ENCODE measurements at regions not wholly inside any gene's neighbourhood (a gene's known extent, or its start where the extent isn't known, plus 50 kb on each side); places are given as distances from the start of the nearest gene placed in this dataset.

- TF ChIP-seq ZNF274 (IDR thresholded peaks at IDR 0.05; ENCODE audit: low read depth, low read length) (no peak), YY1 (IDR thresholded peaks at IDR 0.05; ENCODE audit: insufficient read depth, insufficient read length) (no peak), SUZ12 (IDR thresholded peaks at IDR 0.05; ENCODE audit: extremely low read depth, insufficient read depth, insufficient read length) (no peak)
These were observed 379.3 kb upstream of the TENM3 start for GRCh38 chr4:181863856-181864255.

DNA sequence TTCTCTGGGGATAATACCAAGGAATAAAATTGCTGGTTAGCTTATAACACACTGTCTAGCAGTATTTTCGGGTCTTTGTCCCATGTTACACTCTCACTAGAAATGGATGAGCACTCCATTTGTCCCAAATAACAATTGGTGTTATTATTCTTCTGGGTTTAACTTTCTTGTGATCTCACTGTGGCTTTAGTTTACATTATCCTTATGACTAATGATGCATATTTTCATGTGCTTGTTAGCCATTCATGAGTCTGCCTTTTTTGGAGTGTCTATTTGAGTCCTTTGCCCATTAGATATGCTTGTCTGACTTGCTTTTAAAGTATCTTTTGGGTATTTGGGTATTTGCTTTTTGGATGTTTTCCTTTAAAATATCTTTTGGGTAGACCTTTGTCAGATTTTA is 372.9 kb upstream of the TENM3 start:
- no peaks in the 10 kb centered on the region for H3K4me1 ChIP-seq (ENCODE audit: insufficient read depth, insufficient read length)
- TF ChIP-seq YY1 (IDR thresholded peaks at IDR 0.05; ENCODE audit: insufficient read depth, insufficient read length) (no peak), ZNF274 (IDR thresholded peaks at IDR 0.05; ENCODE audit: low read depth, low read length) (no peak), SUZ12 (IDR thresholded peaks at IDR 0.05; ENCODE audit: extremely low read depth, insufficient read depth, insufficient read length) (no peak)

More at GRCh38 chr4:181863856-181864255, 379.3 kb upstream of the TENM3 start:
- Histone ChIP-seq H3K36me3 (ENCODE audit: insufficient read depth, insufficient read length, low read length) (no peaks in the 10 kb centered on the region), H3K27me3 (ENCODE audit: insufficient read depth, insufficient read length) (no peaks in the 10 kb centered on the region), H3K9me3 (ENCODE audit: insufficient read depth, low read length) (no peaks in the 10 kb centered on the region), H3K9ac (ENCODE audit: insufficient read length, low read depth) (no peak overlapping the region), H3K4me1 (ENCODE audit: insufficient read depth, insufficient read length) (no peaks in the 10 kb centered on the region), H3K4me3 (ENCODE audit: insufficient read length, low read depth) (no peak overlapping the region)
- DNase-seq (ENCODE audit: low read depth, low spot score): no peak

GRCh38 chr4:181874602-181875001 is 368.6 kb upstream of the TENM3 start:
- no peaks in the 10 kb centered on the region for H3K36me3 ChIP-seq (ENCODE audit: insufficient read depth, insufficient read length, low read length)
- DNase-seq (ENCODE audit: low read depth, low spot score): no peak
- H3K9me3 ChIP-seq (ENCODE audit: insufficient read depth, low read length): no peaks in the 10 kb centered on the region
- no peak overlapping the region for H3K4me3 ChIP-seq (ENCODE audit: insufficient read length, low read depth)
- TF ChIP-seq SUZ12 (IDR thresholded peaks at IDR 0.05; ENCODE audit: extremely low read depth, insufficient read depth, insufficient read length) (no peak), YY1 (IDR thresholded peaks at IDR 0.05; ENCODE audit: insufficient read depth, insufficient read length) (no peak), ZNF274 (IDR thresholded peaks at IDR 0.05; ENCODE audit: low read depth, low read length) (no peak)
- H3K4me1 ChIP-seq (ENCODE audit: insufficient read depth, insufficient read length): no peaks in the 10 kb centered on the region
- H3K27me3 ChIP-seq (ENCODE audit: insufficient read depth, insufficient read length): no peaks in the 10 kb centered on the region
- no peak overlapping the region for H3K9ac ChIP-seq (ENCODE audit: insufficient read length, low read depth)

More for the DNA sequence above, 372.9 kb upstream of the TENM3 start:
- Histone ChIP-seq H3K4me3 (ENCODE audit: insufficient read length, low read depth) (no peak overlapping the region), H3K9ac (ENCODE audit: insufficient read length, low read depth) (no peak overlapping the region), H3K36me3 (ENCODE audit: insufficient read depth, insufficient read length, low read length) (no peaks in the 10 kb centered on the region), H3K27me3 (ENCODE audit: insufficient read depth, insufficient read length) (no peaks in the 10 kb centered on the region), H3K9me3 (ENCODE audit: insufficient read depth, low read length) (no peaks in the 10 kb centered on the region)
- DNase-seq (ENCODE audit: low read depth, low spot score): no peak

DNA sequence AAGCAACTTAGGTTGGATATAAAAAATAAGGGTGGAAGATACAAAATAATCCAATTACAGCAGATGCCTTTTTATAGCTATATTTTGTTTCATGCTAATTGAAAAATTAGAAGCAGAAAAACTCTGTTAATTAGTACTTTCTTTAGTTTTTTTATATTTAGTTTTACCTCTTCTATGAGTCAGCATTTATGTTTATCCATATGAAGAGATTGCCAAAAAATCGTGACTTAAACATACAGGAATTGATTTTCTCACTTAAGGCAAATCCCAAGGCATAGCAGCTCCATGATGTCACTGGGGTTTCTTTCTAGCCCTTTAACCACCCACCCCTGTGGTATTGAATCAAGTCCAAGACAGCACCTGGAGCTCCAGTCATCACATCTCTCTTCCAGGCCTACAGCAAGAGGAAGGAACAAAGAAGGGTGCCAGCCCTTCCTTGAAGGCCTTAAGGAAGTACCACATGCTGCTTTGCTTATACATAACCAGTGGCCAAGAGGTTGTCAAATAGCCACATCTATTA is 365.8 kb upstream of the TENM3 start:
- Histone ChIP-seq H3K36me3 (ENCODE audit: insufficient read depth, insufficient read length, low read length) (no peaks in the 10 kb centered on the region), H3K4me3 (ENCODE audit: insufficient read length, low read depth) (no peak overlapping the region), H3K9me3 (ENCODE audit: insufficient read depth, low read length) (no peaks in the 10 kb centered on the region), H3K27me3 (ENCODE audit: insufficient read depth, insufficient read length) (no peaks in the 10 kb centered on the region), H3K9ac (ENCODE audit: insufficient read length, low read depth) (no peak overlapping the region), H3K4me1 (ENCODE audit: insufficient read depth, insufficient read length) (no peaks in the 10 kb centered on the region)
- no peak for TF ChIP-seq ZNF274 (IDR thresholded peaks at IDR 0.05; ENCODE audit: low read depth, low read length)
- TF ChIP-seq YY1 (IDR thresholded peaks at IDR 0.05; ENCODE audit: insufficient read depth, insufficient read length): no peak
- TF ChIP-seq SUZ12 (IDR thresholded peaks at IDR 0.05; ENCODE audit: extremely low read depth, insufficient read depth, insufficient read length): no peak
- DNase-seq (ENCODE audit: low read depth, low spot score): no peak

GRCh38 chr4:181890031-181890430 is 353.2 kb upstream of the TENM3 start:
- no peak for DNase-seq (ENCODE audit: low read depth, low spot score)
- H3K4me1 ChIP-seq (ENCODE audit: insufficient read depth, insufficient read length): no peaks in the 10 kb centered on the region
- no peak overlapping the region for H3K4me3 ChIP-seq (ENCODE audit: insufficient read length, low read depth)
- TF ChIP-seq ZNF274 (IDR thresholded peaks at IDR 0.05; ENCODE audit: low read depth, low read length) (no peak), SUZ12 (IDR thresholded peaks at IDR 0.05; ENCODE audit: extremely low read depth, insufficient read depth, insufficient read length) (no peak), YY1 (IDR thresholded peaks at IDR 0.05; ENCODE audit: insufficient read depth, insufficient read length) (no peak)
- no peaks in the 10 kb centered on the region for H3K36me3 ChIP-seq (ENCODE audit: insufficient read depth, insufficient read length, low read length)
- no peaks in the 10 kb centered on the region for H3K9me3 ChIP-seq (ENCODE audit: insufficient read depth, low read length)
- H3K27me3 ChIP-seq (ENCODE audit: insufficient read depth, insufficient read length): no peaks in the 10 kb centered on the region
- no peak overlapping the region for H3K9ac ChIP-seq (ENCODE audit: insufficient read length, low read depth)

DNA sequence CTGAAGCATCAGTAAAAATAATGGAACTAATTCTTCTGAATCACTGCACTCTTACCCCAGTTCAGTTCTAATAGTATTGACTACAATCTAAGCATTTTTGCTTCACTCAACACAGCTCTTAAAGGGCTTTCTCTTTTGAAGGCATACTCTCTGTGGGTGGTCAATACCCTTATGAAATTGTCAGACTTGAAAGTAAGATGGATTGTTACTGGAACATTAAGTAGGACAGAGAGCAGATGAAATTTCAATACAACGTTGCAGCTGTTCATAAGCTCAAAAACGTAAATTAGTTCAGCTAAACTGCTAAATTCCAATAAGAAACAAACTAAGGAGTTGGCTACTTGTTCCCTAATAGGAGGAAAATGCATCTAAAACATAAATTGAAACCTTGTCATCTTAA is 352.3 kb upstream of the TENM3 start:
- TF ChIP-seq ZNF274 (IDR thresholded peaks at IDR 0.05; ENCODE audit: low read depth, low read length) (no peak), SUZ12 (IDR thresholded peaks at IDR 0.05; ENCODE audit: extremely low read depth, insufficient read depth, insufficient read length) (no peak), YY1 (IDR thresholded peaks at IDR 0.05; ENCODE audit: insufficient read depth, insufficient read length) (no peak)
- Histone ChIP-seq H3K27me3 (ENCODE audit: insufficient read depth, insufficient read length) (no peaks in the 10 kb centered on the region), H3K36me3 (ENCODE audit: insufficient read depth, insufficient read length, low read length) (no peaks in the 10 kb centered on the region), H3K9me3 (ENCODE audit: insufficient read depth, low read length) (no peaks in the 10 kb centered on the region), H3K4me1 (ENCODE audit: insufficient read depth, insufficient read length) (no peaks in the 10 kb centered on the region), H3K4me3 (ENCODE audit: insufficient read length, low read depth) (no peak overlapping the region), H3K9ac (ENCODE audit: insufficient read length, low read depth) (no peak overlapping the region)
- DNase-seq (ENCODE audit: low read depth, low spot score): no peak

DNA sequence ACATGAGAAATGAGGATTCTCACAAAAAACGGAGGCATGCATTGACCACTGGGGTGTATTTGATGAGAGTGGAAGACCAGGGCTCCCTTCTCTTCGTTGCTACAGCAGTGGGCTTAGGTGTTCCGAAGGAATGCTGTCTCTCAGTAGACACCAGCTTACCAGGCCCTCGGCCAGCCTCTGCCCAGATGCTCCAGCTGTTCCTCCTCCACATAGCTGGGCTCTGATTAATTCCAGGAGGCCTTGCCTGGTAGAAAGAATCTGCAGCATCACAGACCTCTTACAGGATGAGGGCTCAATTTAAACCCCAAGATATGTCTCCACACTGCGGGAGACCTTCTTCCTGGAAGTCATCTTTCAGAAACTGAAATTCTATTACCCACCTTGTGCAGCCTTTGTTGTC is 346.6 kb upstream of the TENM3 start:
- TF ChIP-seq YY1 (IDR thresholded peaks at IDR 0.05; ENCODE audit: insufficient read depth, insufficient read length) (no peak), SUZ12 (IDR thresholded peaks at IDR 0.05; ENCODE audit: extremely low read depth, insufficient read depth, insufficient read length) (no peak), ZNF274 (IDR thresholded peaks at IDR 0.05; ENCODE audit: low read depth, low read length) (no peak)
- no peak for DNase-seq (ENCODE audit: low read depth, low spot score)
- Histone ChIP-seq H3K9me3 (ENCODE audit: insufficient read depth, low read length) (no peaks in the 10 kb centered on the region), H3K27me3 (ENCODE audit: insufficient read depth, insufficient read length) (no peaks in the 10 kb centered on the region), H3K4me3 (ENCODE audit: insufficient read length, low read depth) (no peak overlapping the region), H3K4me1 (ENCODE audit: insufficient read depth, insufficient read length) (no peaks in the 10 kb centered on the region), H3K36me3 (ENCODE audit: insufficient read depth, insufficient read length, low read length) (no peaks in the 10 kb centered on the region), H3K9ac (ENCODE audit: insufficient read length, low read depth) (no peak overlapping the region)

All from NT2/D1 (cell line).